ENCODE measurements at regions not wholly inside any gene's neighbourhood (a gene's known extent, or its start where the extent isn't known, plus 50 kb on each side); places are given as distances from the start of the nearest gene placed in this dataset.
"Not testable (repeated sequence)": the region's sequence is repeated elsewhere in the genome, so short reads cannot be mapped to it uniquely, and the experiment has no call there.

- Histone ChIP-seq H3K27me3 (no peaks in the 10 kb centered on the region), H3K4me3 (no peak overlapping the region), H3K36me3 (no peaks in the 10 kb centered on the region), H3K27ac (no peak overlapping the region), H3K4me1 (no peaks in the 10 kb centered on the region), H3K9me3 (no peaks in the 10 kb centered on the region)
- intact Hi-C loops (cut with DNase I) = no loop called here
- DNase-seq = no peak
- TF ChIP-seq CTCF (IDR thresholded peaks at IDR 0.05) (no peak), POLR2A (IDR thresholded peaks at IDR 0.05) (no peak), EP300 (IDR thresholded peaks at IDR 0.05) (no peak), POLR2AphosphoS5 (IDR thresholded peaks at IDR 0.05) (no peak)
- WGBS, 2 donors = 81 to 83% methylated on average over 1 of the region's 1 CpG
Observed at GRCh38 chr13:72634859-72635258, 92.6 kb downstream of the MZT1 start.

- H3K4me1 ChIP-seq = no peaks in the 10 kb centered on the region
- no peak overlapping the region for H3K27ac ChIP-seq
- no peaks in the 10 kb centered on the region for H3K36me3 ChIP-seq
- TF ChIP-seq POLR2A (IDR thresholded peaks at IDR 0.05) (no peak), POLR2AphosphoS5 (IDR thresholded peaks at IDR 0.05) (no peak), CTCF (IDR thresholded peaks at IDR 0.05) (no peak), EP300 (IDR thresholded peaks at IDR 0.05) (no peak)
- intact Hi-C loops (cut with DNase I) = no loop called here
- no peaks in the 10 kb centered on the region for H3K27me3 ChIP-seq
- no peak overlapping the region for H3K4me3 ChIP-seq
- H3K9me3 ChIP-seq = no peaks in the 10 kb centered on the region
- no peak for DNase-seq
- 36 to 74% methylated on average over 2 of the region's 2 CpGs for WGBS, 2 donors
Observed at GRCh38 chr13:72622546-72622945, 104.9 kb downstream of the MZT1 start.

- no peak for DNase-seq
- TF ChIP-seq POLR2AphosphoS5 (IDR thresholded peaks at IDR 0.05) (no peak), CTCF (IDR thresholded peaks at IDR 0.05) (no peak), EP300 (IDR thresholded peaks at IDR 0.05) (no peak), POLR2A (IDR thresholded peaks at IDR 0.05) (no peak)
- Histone ChIP-seq H3K27me3 (no peaks in the 10 kb centered on the region), H3K9me3 (no peaks in the 10 kb centered on the region), H3K4me1 (no peaks in the 10 kb centered on the region), H3K27ac (no peak overlapping the region), H3K4me3 (no peak overlapping the region), H3K36me3 (no peaks in the 10 kb centered on the region)
- intact Hi-C loops (cut with DNase I) = no loop called here
- WGBS, 2 donors = 58 to 84% methylated on average over 2 of the region's 2 CpGs
Observed at GRCh38 chr13:72620874-72621273, 106.6 kb downstream of the MZT1 start.

GRCh38 chr13:72617951-72618350 lies 109.5 kb downstream of the MZT1 start:
- TF ChIP-seq EP300 (IDR thresholded peaks at IDR 0.05) (no peak), POLR2A (IDR thresholded peaks at IDR 0.05) (no peak), POLR2AphosphoS5 (IDR thresholded peaks at IDR 0.05) (no peak), CTCF (IDR thresholded peaks at IDR 0.05) (no peak)
- no peak overlapping the region for H3K27ac ChIP-seq
- no peaks in the 10 kb centered on the region for H3K4me1 ChIP-seq
- 91 to 92% methylated on average over 1 of the region's 1 CpG for WGBS, 2 donors
- no peaks in the 10 kb centered on the region for H3K9me3 ChIP-seq
- DNase-seq = no peak
- no peak overlapping the region for H3K4me3 ChIP-seq
- no peaks in the 10 kb centered on the region for H3K36me3 ChIP-seq
- H3K27me3 ChIP-seq = no peaks in the 10 kb centered on the region
- intact Hi-C loops (cut with DNase I) = no loop called here

GRCh38 chr13:72617186-72617585 lies 110.2 kb downstream of the MZT1 start:
- Histone ChIP-seq H3K4me3 (no peak overlapping the region), H3K9me3 (no peaks in the 10 kb centered on the region), H3K27ac (no peak overlapping the region), H3K27me3 (no peaks in the 10 kb centered on the region), H3K4me1 (no peaks in the 10 kb centered on the region), H3K36me3 (no peaks in the 10 kb centered on the region)
- DNase-seq = no peak
- intact Hi-C loops (cut with DNase I) = no loop called here
- TF ChIP-seq EP300 (IDR thresholded peaks at IDR 0.05) (no peak), POLR2AphosphoS5 (IDR thresholded peaks at IDR 0.05) (no peak), POLR2A (IDR thresholded peaks at IDR 0.05) (no peak), CTCF (IDR thresholded peaks at IDR 0.05) (no peak)
- 65 to 74% methylated on average over 2 of the region's 2 CpGs for WGBS, 2 donors

GRCh38 chr13:72610251-72610891 lies 117.1 kb downstream of the MZT1 start:
- WGBS, 2 donors = 88 to 90% methylated on average over 29 of the region's 29 CpGs
- H3K27me3 ChIP-seq; H3K4me1 ChIP-seq; H3K27ac ChIP-seq; H3K9me3 ChIP-seq; DNase-seq; H3K36me3 ChIP-seq; intact Hi-C loops (cut with DNase I); H3K4me3 ChIP-seq: not testable (repeated sequence)

All from sigmoid colon (tissue), 6 donors.